Ovary (tissue), 7 donors: ENCODE measurements at regions not wholly inside any gene's neighbourhood (a gene's known extent, or its start where the extent isn't known, plus 50 kb on each side); places are given as distances from the start of the nearest gene placed in this dataset.

Source experiments
- DNase-seq, 5 donors: peaks; one replicate each; pipeline ENCODE4 v3.0.0-alpha.2; 2019 to 2020
- H3K27ac ChIP-seq, 2 donors: fragments of 200-600 bp; one replicate each; pipeline versions ENCODE4 v1.5.1 to v1.8.0; 2019 to 2022
- H3K27me3 ChIP-seq: fragments of 200-600 bp; one replicate; pipeline ENCODE4 v1.8.0; 2022
- H3K36me3 ChIP-seq: fragments of 200-600 bp; sonication (generic); one replicate; pipeline ENCODE4 v1.5.1; 2019
- H3K4me1 ChIP-seq: one replicate; pipeline ENCODE4 v1.8.1; 2013; ENCODE audit warnings: mild to moderate bottlenecking, moderate library complexity; ENCODE audit not compliant: insufficient read depth
- H3K4me3 ChIP-seq: fragments of 200-600 bp; sonication (generic); one replicate; pipeline ENCODE4 v1.5.1; 2017
- H3K9me3 ChIP-seq, 2 donors: fragments of 200-600 bp in 1 of 2; sonication (generic) in 1 of 2; one replicate each; pipeline versions ENCODE4 v1.5.1 to v1.8.1; 2013 to 2019; ENCODE audit warnings: mild to moderate bottlenecking in 1 of 2, moderate library complexity in 1 of 2
- CTCF ChIP-seq, 3 donors: fragments of 450-650 bp in 2 of 3; fragments of 200-600 bp in 1 of 3; IDR thresholded peaks; one replicate each; pipeline versions ENCODE4 v1.5.1 to v1.8.0; 2016 to 2022; ENCODE audit warnings: antibody characterized with exemption in 3 of 3, mild to moderate bottlenecking in 1 of 3
- EP300 ChIP-seq: sonication (generic); formaldehyde crosslinking; IDR thresholded peaks from one replicate; pipeline ENCODE4 v1.6.1; 2017; ENCODE audit warnings: antibody characterized with exemption
- POLR2A ChIP-seq: fragments of 450-650 bp; IDR thresholded peaks from one replicate; pipeline ENCODE4 v1.6.1; 2017; ENCODE audit warnings: antibody characterized with exemption, mild to moderate bottlenecking, moderate library complexity
- WGBS, 3 donors: extraction: QIAGEN DNeasy Blood & Tissue Kit in 1 of 3; methylation state at CpG; one replicate each; pipeline versions ENCODE4 v1.1.5 to v1.1.7; 2013 to 2017; 5-methylcytosine and 5-hydroxymethylcytosine counted together
- intact Hi-C, 4 donors: fragments of 100-400 bp; cut with DNase I; formaldehyde crosslinking; loops; one replicate each; pipeline versions ENCODE4 v1.11.0 to v1.15.1; 2022 to 2023
- donor health status: DM: no; HTN: no; CAD: no; lungs with moderate emphysema.
- donor health status: DM: no; HTN: no; CAD: no.
- donor health status: Bipolar disorder and iron deficiency.
- donor health status: DM: no; HTN: no; CAD: no.
- donor health status: DM: yes; HTN: yes; CAD: no.

GRCh38 chr3:110856916-110857315 is 214.7 kb upstream of the NECTIN3 start:
- Histone ChIP-seq H3K27ac (no peak overlapping the region), H3K9me3 (no peaks in the 10 kb centered on the region), H3K4me3 (no peak overlapping the region), H3K27me3 (no peaks in the 10 kb centered on the region), H3K4me1 (no peaks in the 10 kb centered on the region), H3K36me3 (no peaks in the 10 kb centered on the region)
- TF ChIP-seq POLR2A = no peak
- TF ChIP-seq EP300 = no peak
- TF ChIP-seq CTCF (IDR thresholded peaks at IDR 0.05) = no peak
- intact Hi-C loops = no loop called here
- DNase-seq = no peak
- 86 to 93% (median 87%) methylated on average over 2 of the region's 2 CpGs for WGBS, 3 donors

GRCh38 chr3:110858549-110858948 is 213.1 kb upstream of the NECTIN3 start:
- Histone ChIP-seq H3K4me1 (no peaks in the 10 kb centered on the region), H3K27ac (no peak overlapping the region), H3K9me3 (no peaks in the 10 kb centered on the region), H3K36me3 (no peaks in the 10 kb centered on the region), H3K4me3 (no peak overlapping the region), H3K27me3 (no peaks in the 10 kb centered on the region)
- intact Hi-C loops = no loop called here
- TF ChIP-seq EP300 (no peak), CTCF (IDR thresholded peaks at IDR 0.05) (no peak), POLR2A (no peak)
- no peak for DNase-seq
- 84 to 90% (median 87%) methylated on average over 4 of the region's 4 CpGs for WGBS, 3 donors

GRCh38 chr3:110859336-110859735 is 212.3 kb upstream of the NECTIN3 start:
- no peak for TF ChIP-seq POLR2A
- TF ChIP-seq EP300 = no peak
- TF ChIP-seq CTCF (IDR thresholded peaks at IDR 0.05) = no peak

GRCh38 chr3:110859993-110860392 is 211.6 kb upstream of the NECTIN3 start:
- no peak overlapping the region for H3K27ac ChIP-seq
- no peaks in the 10 kb centered on the region for H3K4me1 ChIP-seq
- no peaks in the 10 kb centered on the region for H3K36me3 ChIP-seq
- intact Hi-C loops = no loop called here
- DNase-seq = no peak
- no peak overlapping the region for H3K4me3 ChIP-seq
- 53 to 64% (median 60%) methylated on average over 4 of the region's 4 CpGs for WGBS, 3 donors
- H3K9me3 ChIP-seq = no peaks in the 10 kb centered on the region
- no peaks in the 10 kb centered on the region for H3K27me3 ChIP-seq
- TF ChIP-seq CTCF (IDR thresholded peaks at IDR 0.05) = no peak
- TF ChIP-seq POLR2A = no peak
- TF ChIP-seq EP300 = no peak

More at GRCh38 chr3:110859336-110859735, 212.3 kb upstream of the NECTIN3 start:
- Histone ChIP-seq H3K27me3 (no peaks in the 10 kb centered on the region), H3K9me3 (no peaks in the 10 kb centered on the region), H3K4me3 (no peak overlapping the region), H3K4me1 (no peaks in the 10 kb centered on the region), H3K36me3 (no peaks in the 10 kb centered on the region), H3K27ac (no peak overlapping the region)
- intact Hi-C loops = no loop called here
- no peak for DNase-seq
- 91 to 94% (median 92%) methylated on average over 5 of the region's 5 CpGs for WGBS, 3 donors

DNA sequence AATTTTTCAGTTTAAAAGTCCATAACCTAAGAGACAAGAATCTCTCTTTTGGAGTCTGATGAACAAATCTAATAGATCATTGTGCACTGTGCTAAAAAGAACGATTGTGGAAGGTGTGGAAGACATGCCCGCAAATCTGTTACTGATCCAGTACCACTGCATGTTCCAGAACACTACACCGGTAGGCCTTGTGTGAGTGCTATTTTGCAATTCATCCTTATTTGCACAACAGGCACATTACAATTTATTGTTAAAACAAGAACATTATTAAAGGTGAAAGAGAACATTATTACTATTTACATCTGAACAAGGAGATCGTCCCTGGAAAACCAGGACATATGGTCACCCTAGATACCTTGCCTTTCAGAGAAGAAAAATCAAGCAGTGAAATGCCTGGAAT is 205.7 kb upstream of the NECTIN3 start:
- TF ChIP-seq POLR2A (no peak), CTCF (IDR thresholded peaks at IDR 0.05) (no peak), EP300 (no peak)
- no peak for DNase-seq
- 82 to 91% (median 87%) methylated on average over 4 of the region's 4 CpGs for WGBS, 3 donors

More for the DNA sequence above, 205.7 kb upstream of the NECTIN3 start:
- Histone ChIP-seq H3K4me1 (no peaks in the 10 kb centered on the region), H3K9me3 (no peaks in the 10 kb centered on the region), H3K27ac (no peak overlapping the region), H3K36me3 (no peaks in the 10 kb centered on the region), H3K4me3 (no peak overlapping the region), H3K27me3 (no peaks in the 10 kb centered on the region)
- intact Hi-C loops = no loop called here
